ENCODE measurements at regions not wholly inside any gene's neighbourhood (a gene's known extent, or its start where the extent isn't known, plus 50 kb on each side); places are given as distances from the start of the nearest gene placed in this dataset.
"Not testable (repeated sequence)": the region's sequence is repeated elsewhere in the genome, so short reads cannot be mapped to it uniquely, and the experiment has no call there.

GRCh38 chr6:141926200-141926900, 206.4 kb upstream of the GJE1 start:
- H3K27ac Mint-ChIP-seq; H3K9me3 Mint-ChIP-seq; H3K36me3 Mint-ChIP-seq; DNase-seq (ENCODE audit: low spot score in 2 of 2): not testable (repeated sequence)
- ATAC-seq, result peak; percentile 78 to 92

- H3K27ac Mint-ChIP-seq, result no peak overlapping the region
- no peak for ATAC-seq
- peaks cover 4 to 7% of the 10 kb centered on the region in 2 donors for H3K9me3 Mint-ChIP-seq
These were observed 207.7 kb upstream of the GJE1 start for GRCh38 chr6:141925001-141925400.

DNA sequence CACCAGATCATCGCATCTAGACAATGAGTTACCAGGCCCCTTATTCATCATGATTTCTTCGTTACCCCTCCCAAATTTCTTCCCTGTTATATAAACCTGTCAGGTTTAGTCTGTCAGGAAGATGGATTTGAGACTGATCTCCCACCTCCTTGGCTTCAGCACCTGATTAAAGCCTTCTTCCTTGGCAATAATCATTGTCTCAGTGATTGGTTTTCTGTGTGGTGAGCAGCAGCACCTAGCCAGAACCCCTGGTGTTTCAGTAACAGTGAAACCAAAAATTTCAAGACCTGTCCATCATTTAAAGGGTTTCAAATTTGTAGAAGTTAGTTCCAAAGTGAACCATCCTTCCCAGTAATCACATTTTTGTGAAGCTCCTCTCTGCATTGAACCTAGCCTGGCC, 209.8 kb upstream of the GJE1 start:
- DNase-seq (ENCODE audit: low spot score in 2 of 2), result no peak
- ATAC-seq, result no peak
- Mint-ChIP-seq H3K27ac (no peak overlapping the region), H3K36me3 (no peaks in the 10 kb centered on the region), H3K9me3 (peaks cover 4 to 7% of the 10 kb centered on the region in 2 donors)

More at GRCh38 chr6:141925001-141925400, 207.7 kb upstream of the GJE1 start:
- no peak for DNase-seq (ENCODE audit: low spot score in 2 of 2)
- H3K36me3 Mint-ChIP-seq, result no peaks in the 10 kb centered on the region

DNA sequence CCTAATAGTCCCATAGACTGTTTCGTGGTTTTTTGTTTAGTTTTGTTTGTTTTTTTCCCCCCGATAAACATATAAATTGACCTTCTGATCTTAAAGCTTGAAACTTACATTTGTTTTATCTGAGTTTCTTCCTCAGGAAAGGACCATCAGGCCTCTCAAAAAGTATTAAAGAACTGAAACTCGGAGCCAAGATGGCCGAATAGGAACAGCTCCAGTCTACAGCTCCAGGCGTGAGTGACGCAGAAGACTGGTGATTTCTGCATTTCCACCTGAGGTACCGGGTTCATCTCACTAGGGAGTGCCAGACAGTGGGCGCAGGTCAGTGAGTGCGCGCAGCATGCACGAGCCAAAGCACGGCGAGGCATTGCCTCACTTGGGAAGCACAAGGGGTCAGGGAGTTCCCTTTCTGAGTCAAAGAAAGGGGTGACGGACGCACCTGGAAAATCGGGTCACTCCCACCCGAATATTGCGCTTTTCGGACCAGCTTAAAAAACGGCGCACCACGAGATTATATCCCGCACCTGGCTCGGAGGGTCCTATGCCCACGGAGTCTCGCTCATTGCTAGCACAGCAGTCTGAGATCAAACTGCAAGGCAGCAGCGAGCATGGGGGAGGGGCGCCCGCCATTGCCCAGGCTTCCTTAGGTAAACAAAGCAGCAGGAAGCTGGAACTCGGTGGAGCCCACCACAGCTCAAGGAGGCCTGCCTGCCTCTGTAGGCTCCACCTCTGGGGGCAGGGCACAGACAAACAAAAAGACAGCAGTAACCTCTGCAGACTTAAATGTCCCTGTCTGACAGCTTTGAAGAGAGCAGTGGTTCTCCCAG, 215.8 kb upstream of the GJE1 start:
- H3K9me3 Mint-ChIP-seq; H3K36me3 Mint-ChIP-seq; DNase-seq (ENCODE audit: low spot score in 2 of 2); H3K27ac Mint-ChIP-seq; ATAC-seq: not testable (repeated sequence)

GRCh38 chr6:141914646-141915045, 218.1 kb upstream of the GJE1 start:
- no peak for DNase-seq (ENCODE audit: low spot score in 2 of 2)
- peaks cover 0 to 6% of the 10 kb centered on the region in 2 donors for H3K36me3 Mint-ChIP-seq
- H3K9me3 Mint-ChIP-seq, result no peaks in the 10 kb centered on the region
- no peak for ATAC-seq
- H3K27ac Mint-ChIP-seq, result no peak overlapping the region

DNA sequence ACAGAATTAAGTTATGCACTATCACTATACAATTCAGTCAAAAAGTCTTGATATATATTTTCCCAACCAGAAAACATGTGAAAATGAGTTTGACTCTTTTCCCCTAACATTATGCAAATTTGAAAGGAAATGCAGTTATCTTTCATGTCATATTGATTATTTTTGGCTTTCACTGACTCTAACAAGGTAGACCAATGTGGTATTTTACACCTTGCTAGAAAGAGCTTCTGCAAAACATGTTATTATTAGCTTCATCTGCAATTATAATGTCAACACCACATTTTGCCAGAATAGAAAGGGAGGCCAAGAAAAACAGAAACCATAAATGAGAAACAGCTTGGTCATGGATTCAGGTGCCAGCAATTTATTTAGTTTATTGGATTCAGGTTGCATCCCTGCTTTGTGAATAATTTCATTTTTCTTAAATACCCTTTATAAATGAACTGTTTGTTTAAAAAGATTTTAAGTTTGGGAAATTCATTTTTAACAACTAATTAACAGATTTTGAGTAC, 226.1 kb upstream of the GJE1 start:
- no peaks in the 10 kb centered on the region for H3K9me3 Mint-ChIP-seq
- ATAC-seq, result no peak
- no peak for DNase-seq (ENCODE audit: low spot score in 2 of 2)
- no peak overlapping the region for H3K27ac Mint-ChIP-seq
- no peaks in the 10 kb centered on the region for H3K36me3 Mint-ChIP-seq

DNA sequence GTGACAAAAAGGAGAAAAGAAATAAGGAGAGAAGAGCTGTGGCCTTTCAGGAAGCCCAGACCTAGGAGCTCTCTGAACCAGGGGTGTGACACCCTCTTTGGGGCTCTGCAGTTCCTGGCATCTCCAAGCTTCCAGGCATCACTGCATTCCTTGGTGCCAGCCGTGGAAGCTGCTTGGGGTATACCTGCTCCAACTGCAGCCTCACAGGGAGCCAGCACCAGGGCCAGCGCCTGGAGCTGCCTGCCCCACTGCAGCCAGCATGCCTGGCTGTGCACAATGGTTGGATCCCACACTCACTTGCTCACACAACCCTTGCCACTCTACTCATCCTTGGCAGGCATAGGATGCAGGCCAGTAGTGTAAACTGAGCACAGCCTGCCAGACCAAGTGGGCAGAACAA, 242.1 kb upstream of the GJE1 start:
- no peak overlapping the region for H3K27ac Mint-ChIP-seq
- ATAC-seq (no peak), DNase-seq (ENCODE audit: low spot score in 2 of 2) (no peak)

GRCh38 chr6:141884850-141885249, 247.9 kb upstream of the GJE1 start:
- no peak for ATAC-seq
- peaks cover 17 to 31% of the 10 kb centered on the region in 2 donors for H3K9me3 Mint-ChIP-seq
- H3K27ac Mint-ChIP-seq, result no peak overlapping the region
- no peak for DNase-seq (ENCODE audit: low spot score in 2 of 2)
- peaks cover 0 to 6% of the 10 kb centered on the region in 2 donors for H3K36me3 Mint-ChIP-seq

More for the DNA sequence above, 242.1 kb upstream of the GJE1 start:
- H3K36me3 Mint-ChIP-seq, result peaks cover 0 to 6% of the 10 kb centered on the region in 2 donors
- H3K9me3 Mint-ChIP-seq, result peaks cover 19 to 23% of the 10 kb centered on the region in 2 donors

GRCh38 chr6:141878686-141879085, 254.0 kb upstream of the GJE1 start:
- peaks cover 0 to 5% of the 10 kb centered on the region in 2 donors for H3K9me3 Mint-ChIP-seq
- H3K36me3 Mint-ChIP-seq, result no peaks in the 10 kb centered on the region
- H3K27ac Mint-ChIP-seq, result no peak overlapping the region
- no peak for ATAC-seq
- no peak for DNase-seq (ENCODE audit: low spot score in 2 of 2)

DNA sequence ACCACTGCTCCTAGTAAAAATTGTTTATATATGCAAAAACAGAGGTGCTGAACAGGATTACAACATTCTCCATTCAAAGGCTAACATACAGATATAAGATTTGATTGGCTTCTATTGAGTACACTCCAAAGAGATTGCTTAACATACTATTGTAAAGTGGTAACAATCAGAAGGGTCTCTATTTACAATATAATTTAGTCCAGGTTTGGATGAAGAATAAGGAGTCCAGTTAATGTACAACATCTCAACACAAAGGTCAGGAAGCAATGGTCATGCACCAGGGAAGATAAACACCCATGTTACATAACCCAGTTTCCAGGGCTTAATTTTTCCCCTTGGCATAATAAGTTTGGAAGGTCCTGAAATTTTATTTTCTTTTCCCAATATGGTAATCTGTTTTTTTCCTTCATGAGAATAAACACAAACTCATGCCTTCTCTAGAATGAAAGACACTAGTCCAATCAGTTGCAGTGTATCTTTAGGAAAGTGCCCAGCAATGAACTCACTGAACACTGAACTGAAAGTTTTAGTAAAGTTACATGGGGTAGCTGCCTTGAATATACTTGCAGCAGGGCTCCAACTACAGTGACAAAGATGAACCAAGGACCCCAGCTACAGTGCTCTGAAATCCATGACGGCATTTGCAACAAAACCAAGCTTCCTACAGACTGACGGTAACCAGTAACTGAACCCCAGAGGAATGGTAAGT, 255.3 kb upstream of the GJE1 start:
- DNase-seq (ENCODE audit: low spot score in 2 of 2) (no peak), ATAC-seq (no peak)
- Mint-ChIP-seq H3K27ac (no peak overlapping the region), H3K9me3 (no peaks in the 10 kb centered on the region), H3K36me3 (no peaks in the 10 kb centered on the region)

DNA sequence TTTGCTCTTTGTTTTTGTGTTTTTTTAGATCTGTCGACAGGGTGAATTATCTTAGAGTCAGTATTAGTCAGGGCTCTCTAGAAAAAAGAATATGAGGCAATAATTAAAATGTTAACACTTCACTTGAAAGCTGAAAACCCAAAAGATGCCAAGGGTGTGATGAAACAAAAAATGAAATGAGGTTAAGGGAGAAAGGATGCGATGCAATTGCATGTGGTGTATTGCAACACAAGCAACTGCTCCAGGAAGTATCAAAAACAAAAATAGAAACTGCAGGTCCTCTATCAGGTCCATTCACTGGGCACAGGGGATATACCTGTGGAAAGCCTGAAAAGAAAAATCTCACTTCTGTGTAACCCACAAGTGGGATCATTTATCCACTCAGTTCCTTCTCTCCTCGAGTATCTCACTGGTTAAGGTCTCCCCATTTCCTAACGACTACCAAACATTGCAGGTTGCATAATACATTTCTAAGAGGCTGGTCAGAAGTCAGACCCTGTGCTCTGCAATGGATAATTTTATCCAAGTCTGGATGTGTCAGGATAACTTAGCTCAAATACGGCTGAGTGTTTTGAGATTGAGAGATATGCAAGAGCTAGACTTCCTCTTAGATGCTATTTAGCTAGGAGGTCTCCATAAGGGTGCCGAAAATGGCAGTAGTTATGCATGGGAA, 257.7 kb upstream of the GJE1 start:
- ATAC-seq, result no peak
- H3K27ac Mint-ChIP-seq, result no peak overlapping the region
- no peak for DNase-seq (ENCODE audit: low spot score in 2 of 2)
- H3K36me3 Mint-ChIP-seq, result no peaks in the 10 kb centered on the region
- H3K9me3 Mint-ChIP-seq, result no peaks in the 10 kb centered on the region

- not testable (repeated sequence) for H3K9me3 Mint-ChIP-seq; H3K27ac Mint-ChIP-seq; H3K36me3 Mint-ChIP-seq; DNase-seq (ENCODE audit: low spot score in 2 of 2); ATAC-seq
These were observed 263.2 kb upstream of the GJE1 start for GRCh38 chr6:141869509-141869908.

GRCh38 chr6:141867767-141868166, 265.0 kb upstream of the GJE1 start:
- DNase-seq (ENCODE audit: low spot score in 2 of 2) (no peak), ATAC-seq (no peak)
- Mint-ChIP-seq H3K27ac (no peak overlapping the region), H3K36me3 (no peaks in the 10 kb centered on the region), H3K9me3 (no peaks in the 10 kb centered on the region)

DNA sequence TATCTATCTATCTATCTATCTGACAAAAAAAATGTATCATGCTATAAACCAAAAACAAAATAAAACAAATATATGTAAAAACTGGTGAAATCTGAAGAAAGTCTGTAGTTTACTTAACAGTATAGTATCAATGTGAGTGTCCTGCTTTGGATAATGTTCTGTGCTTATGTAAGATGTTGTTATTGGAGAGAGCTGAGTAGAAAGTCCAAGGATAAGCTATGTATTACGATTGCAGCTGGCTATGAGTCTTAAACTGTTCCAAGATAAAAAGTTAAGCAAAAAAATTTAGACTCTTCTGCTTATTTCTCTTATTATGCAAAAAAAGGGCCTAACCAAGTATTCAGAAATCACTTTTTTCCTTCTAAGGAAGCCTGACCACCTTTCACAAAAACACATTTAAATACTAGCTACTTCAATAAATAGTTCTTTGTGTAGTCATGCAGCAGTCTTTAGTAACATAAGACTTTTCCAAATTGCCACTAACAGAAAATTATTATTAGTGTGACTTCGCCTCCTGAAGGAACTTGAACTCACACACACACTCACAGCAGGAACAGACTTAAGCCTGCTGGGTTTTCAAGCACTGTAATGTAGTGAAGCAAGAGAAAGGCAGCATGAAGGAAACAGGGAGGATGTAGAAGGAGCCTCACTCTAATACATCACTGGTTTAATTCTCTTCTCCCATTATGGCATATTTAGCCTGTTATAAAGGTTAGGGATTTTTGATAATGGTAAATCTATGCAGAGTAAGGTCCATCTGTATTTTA, 265.8 kb upstream of the GJE1 start:
- Mint-ChIP-seq H3K27ac (no peak overlapping the region), H3K36me3 (no peaks in the 10 kb centered on the region), H3K9me3 (no peaks in the 10 kb centered on the region)
- DNase-seq (ENCODE audit: low spot score in 2 of 2), result no peak
- no peak for ATAC-seq

- H3K27ac Mint-ChIP-seq, result no peak overlapping the region
- H3K36me3 Mint-ChIP-seq, result no peaks in the 10 kb centered on the region
- ATAC-seq (no peak), DNase-seq (ENCODE audit: low spot score in 2 of 2) (no peak)
- H3K9me3 Mint-ChIP-seq, result no peaks in the 10 kb centered on the region
These were observed 281.7 kb upstream of the GJE1 start for GRCh38 chr6:141851063-141851462.

All from activated naive CD4-positive, alpha-beta T cell treated with anti-CD3 and anti-CD28 coated beads, Interleukin-2, amount 50 U/mL, for 72 hours (primary cell).